ENCODE measurements at regions not wholly inside any gene's neighbourhood (a gene's known extent, or its start where the extent isn't known, plus 50 kb on each side); places are given as distances from the start of the nearest gene placed in this dataset.

DNA sequence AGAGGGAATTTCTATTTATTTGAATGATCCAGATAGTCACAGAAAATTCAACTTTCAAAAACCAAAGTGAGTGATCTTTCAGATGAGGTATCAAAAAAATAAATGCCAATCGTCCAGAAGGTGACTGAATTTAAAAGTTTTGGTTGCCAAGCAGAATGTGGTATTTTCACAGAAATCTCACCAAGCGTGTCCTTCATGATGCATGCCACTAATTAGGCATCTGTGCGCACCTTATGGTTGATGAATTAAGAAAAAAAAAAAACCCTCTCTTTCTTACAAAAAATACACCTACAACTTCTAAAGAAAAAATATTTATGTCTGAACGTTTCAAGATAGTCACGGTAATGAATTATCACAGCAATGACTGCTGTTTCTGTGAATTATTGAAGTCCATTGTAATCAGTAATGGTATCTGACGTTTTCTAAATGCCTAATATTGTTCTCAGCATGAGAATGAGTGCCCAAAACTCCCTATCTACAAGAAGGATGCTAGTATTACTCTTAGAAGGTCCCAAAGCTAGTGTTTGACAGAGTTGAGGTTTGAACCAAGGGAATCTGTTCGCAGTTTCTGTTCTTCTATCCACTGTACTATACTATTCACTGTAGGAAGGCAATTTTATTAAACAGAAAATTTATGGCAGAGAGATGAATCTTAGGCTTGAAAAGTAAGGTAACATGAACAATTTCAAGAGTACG is 219.6 kb upstream of the NETO1 start:
- no peak overlapping the region for H3K27ac ChIP-seq (ENCODE audit: low read length)
- no peaks in the 10 kb centered on the region for H3K36me3 ChIP-seq (ENCODE audit: control insufficient read depth in 1 of 2, insufficient read depth in 2 of 2, low read length in 2 of 2)
- H3K27me3 ChIP-seq (ENCODE audit: low read depth, low read length) = no peaks in the 10 kb centered on the region
- peaks cover 5 to 7% of the 10 kb centered on the region in 2 donors for H3K9me3 ChIP-seq (ENCODE audit: control insufficient read depth in 1 of 2, low read length in 2 of 2)
- no peaks in the 10 kb centered on the region for H3K4me1 ChIP-seq (ENCODE audit: control insufficient read depth in 1 of 2, insufficient read depth in 2 of 2, low read length in 2 of 2)
- no peak overlapping the region for H3K4me3 ChIP-seq (ENCODE audit: low read depth in 1 of 2, low read length in 2 of 2)

DNA sequence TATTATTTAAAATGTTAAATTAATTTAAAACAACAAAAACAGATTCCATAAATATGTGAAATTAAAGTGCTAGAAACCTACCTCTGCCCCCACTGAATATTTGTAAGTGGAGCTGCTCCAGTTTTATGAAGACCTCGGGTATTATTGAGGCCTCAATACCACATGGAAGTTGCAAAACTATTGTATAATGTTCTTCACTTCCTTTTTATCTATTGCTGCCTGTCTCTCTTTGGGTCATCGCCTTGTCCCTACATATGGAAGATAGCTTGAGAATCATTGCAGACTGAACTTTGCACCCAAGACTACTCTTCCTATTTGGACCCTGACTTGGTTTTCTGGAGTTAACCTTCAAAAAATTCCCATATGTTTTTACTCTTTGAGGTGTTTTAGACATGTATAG is 212.1 kb upstream of the NETO1 start:
- Histone ChIP-seq H3K9me3 (ENCODE audit: control insufficient read depth in 1 of 2, low read length in 2 of 2) (no peaks in the 10 kb centered on the region), H3K36me3 (ENCODE audit: control insufficient read depth in 1 of 2, insufficient read depth in 2 of 2, low read length in 2 of 2) (no peaks in the 10 kb centered on the region)

DNA sequence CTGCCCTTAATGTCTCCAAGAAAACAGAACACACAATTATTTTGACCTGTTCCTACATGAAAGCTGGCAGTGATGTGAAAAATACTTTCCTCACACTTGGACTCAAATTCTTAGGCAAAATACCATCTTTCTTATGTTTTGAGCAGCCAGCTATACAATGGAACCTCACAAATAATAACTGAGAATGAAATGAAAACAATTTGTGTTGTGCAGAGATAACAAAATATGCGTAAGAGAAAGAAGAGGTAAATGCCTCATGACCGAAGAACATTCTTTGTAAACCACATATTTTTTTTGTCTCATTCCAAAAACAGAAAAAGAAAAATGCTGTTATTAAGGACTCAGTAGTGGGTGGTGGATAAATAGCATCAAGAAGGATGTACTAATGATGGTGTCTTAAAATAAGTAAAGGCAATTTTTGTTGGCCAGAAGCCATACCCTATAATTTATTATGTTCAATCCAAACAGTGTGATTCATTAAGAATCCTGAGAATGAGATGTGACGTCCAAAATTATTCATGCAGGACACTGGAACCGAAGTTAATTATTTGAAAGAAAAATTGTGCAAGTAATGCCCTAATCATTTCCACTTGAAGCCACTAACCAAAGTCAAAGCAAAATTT is 193.0 kb upstream of the NETO1 start:
- Histone ChIP-seq H3K4me1 (ENCODE audit: control insufficient read depth in 1 of 2, insufficient read depth in 2 of 2, low read length in 2 of 2) (no peaks in the 10 kb centered on the region), H3K27me3 (ENCODE audit: low read depth, low read length) (no peaks in the 10 kb centered on the region), H3K36me3 (ENCODE audit: control insufficient read depth in 1 of 2, insufficient read depth in 2 of 2, low read length in 2 of 2) (no peaks in the 10 kb centered on the region), H3K9me3 (ENCODE audit: control insufficient read depth in 1 of 2, low read length in 2 of 2) (peaks cover 0 to 2% of the 10 kb centered on the region in 2 donors), H3K4me3 (ENCODE audit: low read depth in 1 of 2, low read length in 2 of 2) (no peak overlapping the region), H3K27ac (ENCODE audit: low read length) (no peak overlapping the region)

More for the DNA sequence above, 212.1 kb upstream of the NETO1 start:
- Histone ChIP-seq H3K4me3 (ENCODE audit: low read depth in 1 of 2, low read length in 2 of 2) (no peak overlapping the region), H3K27ac (ENCODE audit: low read length) (no peak overlapping the region), H3K4me1 (ENCODE audit: control insufficient read depth in 1 of 2, insufficient read depth in 2 of 2, low read length in 2 of 2) (no peaks in the 10 kb centered on the region), H3K27me3 (ENCODE audit: low read depth, low read length) (no peaks in the 10 kb centered on the region)

DNA sequence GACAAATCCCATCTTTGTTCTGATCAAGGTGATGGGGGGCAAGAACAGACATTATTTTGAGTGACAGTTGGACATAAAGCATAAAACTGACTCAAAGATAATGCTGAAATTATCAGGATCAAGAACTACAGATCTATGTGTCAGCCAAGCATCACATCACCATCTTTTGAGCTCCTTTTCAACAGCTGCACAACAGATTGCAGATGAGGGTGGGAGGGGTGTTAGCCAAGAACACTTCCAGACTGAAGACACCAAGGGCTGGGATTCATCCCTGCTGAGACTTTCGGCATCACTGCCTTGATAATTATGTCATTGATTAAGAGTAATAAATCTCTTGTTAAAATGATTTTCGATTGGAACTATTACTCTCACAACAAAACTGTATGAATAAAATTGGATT is 191.5 kb upstream of the NETO1 start:
- Histone ChIP-seq H3K36me3 (ENCODE audit: control insufficient read depth in 1 of 2, insufficient read depth in 2 of 2, low read length in 2 of 2) (no peaks in the 10 kb centered on the region), H3K4me1 (ENCODE audit: control insufficient read depth in 1 of 2, insufficient read depth in 2 of 2, low read length in 2 of 2) (no peaks in the 10 kb centered on the region), H3K4me3 (ENCODE audit: low read depth in 1 of 2, low read length in 2 of 2) (no peak overlapping the region), H3K27me3 (ENCODE audit: low read depth, low read length) (no peaks in the 10 kb centered on the region), H3K9me3 (ENCODE audit: control insufficient read depth in 1 of 2, low read length in 2 of 2) (peaks cover 0 to 2% of the 10 kb centered on the region in 2 donors), H3K27ac (ENCODE audit: low read length) (no peak overlapping the region)

- Histone ChIP-seq H3K27me3 (ENCODE audit: low read depth, low read length) (no peaks in the 10 kb centered on the region), H3K4me1 (ENCODE audit: control insufficient read depth in 1 of 2, insufficient read depth in 2 of 2, low read length in 2 of 2) (no peaks in the 10 kb centered on the region), H3K27ac (ENCODE audit: low read length) (no peak overlapping the region), H3K36me3 (ENCODE audit: control insufficient read depth in 1 of 2, insufficient read depth in 2 of 2, low read length in 2 of 2) (no peaks in the 10 kb centered on the region), H3K9me3 (ENCODE audit: control insufficient read depth in 1 of 2, low read length in 2 of 2) (peaks cover 0 to 11% of the 10 kb centered on the region in 2 donors), H3K4me3 (ENCODE audit: low read depth in 1 of 2, low read length in 2 of 2) (no peak overlapping the region)
Observed at GRCh38 chr18:73047688-73048087, 179.9 kb upstream of the NETO1 start.

DNA sequence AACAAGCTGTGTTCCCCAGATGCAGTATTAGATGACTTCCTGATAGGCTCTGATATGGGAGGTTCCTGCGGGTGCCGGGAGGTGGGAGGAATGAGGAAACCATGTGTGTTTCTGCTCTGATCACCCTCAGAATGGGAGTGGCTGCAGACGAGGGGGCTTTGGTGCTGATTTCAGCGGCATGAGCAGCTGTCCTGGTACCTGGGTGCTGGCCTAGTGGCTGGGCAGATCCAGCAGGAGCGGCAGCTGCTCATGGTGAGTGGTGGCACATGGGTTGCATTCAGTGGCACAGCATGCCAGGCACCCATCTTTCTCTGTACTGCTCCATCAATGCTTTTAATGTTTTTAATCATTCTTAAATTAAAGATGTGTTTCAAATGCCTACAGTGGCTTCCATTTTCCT is 177.2 kb upstream of the NETO1 start:
- Histone ChIP-seq H3K27me3 (ENCODE audit: low read depth, low read length) (no peaks in the 10 kb centered on the region), H3K27ac (ENCODE audit: low read length) (no peak overlapping the region), H3K9me3 (ENCODE audit: control insufficient read depth in 1 of 2, low read length in 2 of 2) (peaks cover 0 to 7% of the 10 kb centered on the region in 2 donors)

GRCh38 chr18:73043611-73044010 is 175.8 kb upstream of the NETO1 start:
- no peak overlapping the region for H3K4me3 ChIP-seq (ENCODE audit: low read depth in 1 of 2, low read length in 2 of 2)
- H3K27me3 ChIP-seq (ENCODE audit: low read depth, low read length) = no peaks in the 10 kb centered on the region
- no peak overlapping the region for H3K27ac ChIP-seq (ENCODE audit: low read length)
- H3K36me3 ChIP-seq (ENCODE audit: control insufficient read depth in 1 of 2, insufficient read depth in 2 of 2, low read length in 2 of 2) = no peaks in the 10 kb centered on the region
- no peaks in the 10 kb centered on the region for H3K4me1 ChIP-seq (ENCODE audit: control insufficient read depth in 1 of 2, insufficient read depth in 2 of 2, low read length in 2 of 2)
- H3K9me3 ChIP-seq (ENCODE audit: control insufficient read depth in 1 of 2, low read length in 2 of 2) = peaks cover 0 to 4% of the 10 kb centered on the region in 2 donors

More for the DNA sequence above, 177.2 kb upstream of the NETO1 start:
- H3K4me3 ChIP-seq (ENCODE audit: low read depth in 1 of 2, low read length in 2 of 2) = no peak overlapping the region
- no peaks in the 10 kb centered on the region for H3K36me3 ChIP-seq (ENCODE audit: control insufficient read depth in 1 of 2, insufficient read depth in 2 of 2, low read length in 2 of 2)
- no peaks in the 10 kb centered on the region for H3K4me1 ChIP-seq (ENCODE audit: control insufficient read depth in 1 of 2, insufficient read depth in 2 of 2, low read length in 2 of 2)

GRCh38 chr18:73043211-73043610 is 175.4 kb upstream of the NETO1 start:
- H3K4me1 ChIP-seq (ENCODE audit: control insufficient read depth in 1 of 2, insufficient read depth in 2 of 2, low read length in 2 of 2) = no peaks in the 10 kb centered on the region
- H3K27ac ChIP-seq (ENCODE audit: low read length) = no peak overlapping the region
- H3K36me3 ChIP-seq (ENCODE audit: control insufficient read depth in 1 of 2, insufficient read depth in 2 of 2, low read length in 2 of 2) = no peaks in the 10 kb centered on the region
- peaks cover 0 to 4% of the 10 kb centered on the region in 2 donors for H3K9me3 ChIP-seq (ENCODE audit: control insufficient read depth in 1 of 2, low read length in 2 of 2)
- H3K27me3 ChIP-seq (ENCODE audit: low read depth, low read length) = no peaks in the 10 kb centered on the region
- H3K4me3 ChIP-seq (ENCODE audit: low read depth in 1 of 2, low read length in 2 of 2) = no peak overlapping the region

DNA sequence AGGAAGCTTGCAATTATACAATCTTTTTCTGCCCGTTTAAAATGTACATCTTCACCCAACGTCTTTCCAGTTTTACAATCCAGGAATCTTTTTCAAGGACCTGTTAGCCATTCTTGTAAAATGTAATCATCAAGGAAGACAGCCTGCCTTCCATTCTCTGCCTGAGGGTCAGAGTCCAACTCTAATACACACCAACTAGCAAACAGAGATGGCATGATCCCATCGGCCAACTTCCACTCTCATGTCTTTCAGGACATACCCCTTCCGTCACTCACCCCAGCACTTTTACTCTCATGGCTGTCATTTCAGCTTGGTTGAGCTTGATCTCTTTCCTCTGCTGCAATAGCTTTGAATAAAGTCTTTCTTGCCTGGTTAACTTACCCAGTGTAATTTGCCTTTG is 172.5 kb upstream of the NETO1 start:
- Histone ChIP-seq H3K27ac (ENCODE audit: low read length) (no peak overlapping the region), H3K4me3 (ENCODE audit: low read depth in 1 of 2, low read length in 2 of 2) (no peak overlapping the region), H3K36me3 (ENCODE audit: control insufficient read depth in 1 of 2, insufficient read depth in 2 of 2, low read length in 2 of 2) (no peaks in the 10 kb centered on the region), H3K9me3 (ENCODE audit: control insufficient read depth in 1 of 2, low read length in 2 of 2) (no peaks in the 10 kb centered on the region), H3K4me1 (ENCODE audit: control insufficient read depth in 1 of 2, insufficient read depth in 2 of 2, low read length in 2 of 2) (no peaks in the 10 kb centered on the region), H3K27me3 (ENCODE audit: low read depth, low read length) (no peaks in the 10 kb centered on the region)

DNA sequence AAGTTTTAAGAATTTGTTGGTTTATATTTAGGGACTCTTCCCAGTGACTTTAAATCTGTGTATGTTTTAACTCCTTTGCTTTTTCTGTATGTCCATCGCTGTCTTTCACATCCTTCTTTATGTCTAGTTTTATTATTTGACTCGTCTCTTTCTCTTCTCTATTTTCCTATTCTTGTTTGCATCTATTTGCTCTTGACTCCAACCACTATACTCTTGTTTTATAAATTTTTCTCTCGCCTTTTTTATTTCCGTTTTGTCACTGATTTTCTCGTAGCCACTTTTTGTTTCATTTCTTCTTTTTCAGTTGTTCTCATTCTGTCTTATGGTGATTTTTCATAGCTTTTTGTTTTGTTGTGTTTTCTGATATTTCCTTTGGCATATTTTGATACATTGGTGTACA is 170.5 kb upstream of the NETO1 start:
- no peak overlapping the region for H3K4me3 ChIP-seq (ENCODE audit: low read depth in 1 of 2, low read length in 2 of 2)
- no peak overlapping the region for H3K27ac ChIP-seq (ENCODE audit: low read length)
- no peaks in the 10 kb centered on the region for H3K4me1 ChIP-seq (ENCODE audit: control insufficient read depth in 1 of 2, insufficient read depth in 2 of 2, low read length in 2 of 2)
- no peaks in the 10 kb centered on the region for H3K27me3 ChIP-seq (ENCODE audit: low read depth, low read length)
- H3K9me3 ChIP-seq (ENCODE audit: control insufficient read depth in 1 of 2, low read length in 2 of 2) = no peaks in the 10 kb centered on the region
- H3K36me3 ChIP-seq (ENCODE audit: control insufficient read depth in 1 of 2, insufficient read depth in 2 of 2, low read length in 2 of 2) = no peaks in the 10 kb centered on the region

- H3K36me3 ChIP-seq (ENCODE audit: control insufficient read depth in 1 of 2, insufficient read depth in 2 of 2, low read length in 2 of 2) = no peaks in the 10 kb centered on the region
- H3K27me3 ChIP-seq (ENCODE audit: low read depth, low read length) = no peaks in the 10 kb centered on the region
Observed at GRCh38 chr18:73023975-73024374, 156.2 kb upstream of the NETO1 start.

GRCh38 chr18:73009691-73010090 is 141.9 kb upstream of the NETO1 start:
- no peak overlapping the region for H3K4me3 ChIP-seq (ENCODE audit: low read depth in 1 of 2, low read length in 2 of 2)
- H3K36me3 ChIP-seq (ENCODE audit: control insufficient read depth in 1 of 2, insufficient read depth in 2 of 2, low read length in 2 of 2) = no peaks in the 10 kb centered on the region
- H3K9me3 ChIP-seq (ENCODE audit: control insufficient read depth in 1 of 2, low read length in 2 of 2) = peaks cover 0 to 4% of the 10 kb centered on the region in 2 donors
- H3K4me1 ChIP-seq (ENCODE audit: control insufficient read depth in 1 of 2, insufficient read depth in 2 of 2, low read length in 2 of 2) = no peaks in the 10 kb centered on the region
- no peaks in the 10 kb centered on the region for H3K27me3 ChIP-seq (ENCODE audit: low read depth, low read length)
- no peak overlapping the region for H3K27ac ChIP-seq (ENCODE audit: low read length)

More at GRCh38 chr18:73023975-73024374, 156.2 kb upstream of the NETO1 start:
- Histone ChIP-seq H3K4me1 (ENCODE audit: control insufficient read depth in 1 of 2, insufficient read depth in 2 of 2, low read length in 2 of 2) (no peaks in the 10 kb centered on the region), H3K4me3 (ENCODE audit: low read depth in 1 of 2, low read length in 2 of 2) (no peak overlapping the region), H3K27ac (ENCODE audit: low read length) (no peak overlapping the region), H3K9me3 (ENCODE audit: control insufficient read depth in 1 of 2, low read length in 2 of 2) (no peaks in the 10 kb centered on the region)
